Activated naive CD8-positive, alpha-beta T cell treated with anti-CD3 and anti-CD28 coated beads for 36 hours (primary cell): ENCODE measurements at regions not wholly inside any gene's neighbourhood (a gene's known extent, or its start where the extent isn't known, plus 50 kb on each side); places are given as distances from the start of the nearest gene placed in this dataset.

Experiments
- DNase-seq: peaks from one replicate; pipeline ENCODE4 v3.0.0; 2021
- H3K27ac Mint-ChIP-seq: one replicate; pipeline ENCODE4 v1.8.0; 2022; ENCODE audit warnings: mild to moderate bottlenecking, moderate library complexity, mixed read lengths
- H3K27me3 Mint-ChIP-seq: one replicate; pipeline ENCODE4 v1.8.0; 2022; ENCODE audit warnings: mild to moderate bottlenecking, mixed read lengths
- H3K36me3 Mint-ChIP-seq: one replicate; pipeline ENCODE4 v1.8.0; 2021; ENCODE audit warnings: mild to moderate bottlenecking, mixed read lengths
- H3K4me1 Mint-ChIP-seq: one replicate; pipeline ENCODE4 v1.8.0; 2021; ENCODE audit warnings: mixed read lengths
- H3K4me3 Mint-ChIP-seq: one replicate; pipeline ENCODE4 v1.8.0; 2022; ENCODE audit warnings: mild to moderate bottlenecking, moderate library complexity, mixed read lengths
- H3K9me3 Mint-ChIP-seq: one replicate; pipeline ENCODE4 v1.8.0; 2022; ENCODE audit warnings: mixed read lengths

GRCh38 chr9:119945686-119946085 is 576.5 kb upstream of the BRINP1 start:
- DNase-seq: no peak
- H3K4me1 Mint-ChIP-seq: no peaks in the 10 kb centered on the region
- no peak overlapping the region for H3K27ac Mint-ChIP-seq

GRCh38 chr9:119941091-119941490 is 571.9 kb upstream of the BRINP1 start:
- no peak for DNase-seq
- no peaks in the 10 kb centered on the region for H3K4me1 Mint-ChIP-seq
- H3K27ac Mint-ChIP-seq: no peak overlapping the region
- H3K4me3 Mint-ChIP-seq: no peak overlapping the region
- peaks cover 9% of the 10 kb centered on the region for H3K27me3 Mint-ChIP-seq
- no peaks in the 10 kb centered on the region for H3K9me3 Mint-ChIP-seq
- H3K36me3 Mint-ChIP-seq: no peaks in the 10 kb centered on the region

More at GRCh38 chr9:119945686-119946085, 576.5 kb upstream of the BRINP1 start:
- Mint-ChIP-seq H3K27me3 (peaks cover 12% of the 10 kb centered on the region), H3K36me3 (no peaks in the 10 kb centered on the region), H3K9me3 (no peaks in the 10 kb centered on the region), H3K4me3 (no peak overlapping the region)

GRCh38 chr9:119938871-119939270 is 569.6 kb upstream of the BRINP1 start:
- Mint-ChIP-seq H3K27me3 (peaks cover 9% of the 10 kb centered on the region), H3K4me1 (no peaks in the 10 kb centered on the region)

GRCh38 chr9:119934497-119934896 is 565.3 kb upstream of the BRINP1 start:
- Mint-ChIP-seq H3K36me3 (no peaks in the 10 kb centered on the region), H3K4me1 (no peaks in the 10 kb centered on the region)

More at GRCh38 chr9:119938871-119939270, 569.6 kb upstream of the BRINP1 start:
- no peak for DNase-seq
- no peaks in the 10 kb centered on the region for H3K9me3 Mint-ChIP-seq
- no peaks in the 10 kb centered on the region for H3K36me3 Mint-ChIP-seq
- H3K4me3 Mint-ChIP-seq: no peak overlapping the region
- no peak overlapping the region for H3K27ac Mint-ChIP-seq

GRCh38 chr9:119933191-119933590 is 564.0 kb upstream of the BRINP1 start:
- no peaks in the 10 kb centered on the region for H3K4me1 Mint-ChIP-seq
- no peak overlapping the region for H3K4me3 Mint-ChIP-seq
- no peak for DNase-seq
- H3K36me3 Mint-ChIP-seq: no peaks in the 10 kb centered on the region
- no peaks in the 10 kb centered on the region for H3K9me3 Mint-ChIP-seq
- H3K27ac Mint-ChIP-seq: no peak overlapping the region
- H3K27me3 Mint-ChIP-seq: no peaks in the 10 kb centered on the region

More at GRCh38 chr9:119934497-119934896, 565.3 kb upstream of the BRINP1 start:
- no peak for DNase-seq
- no peak overlapping the region for H3K27ac Mint-ChIP-seq
- no peak overlapping the region for H3K4me3 Mint-ChIP-seq
- H3K27me3 Mint-ChIP-seq: no peaks in the 10 kb centered on the region
- no peaks in the 10 kb centered on the region for H3K9me3 Mint-ChIP-seq

- Mint-ChIP-seq H3K4me1 (no peaks in the 10 kb centered on the region), H3K27me3 (no peaks in the 10 kb centered on the region), H3K27ac (no peak overlapping the region), H3K36me3 (no peaks in the 10 kb centered on the region), H3K9me3 (peaks cover 5% of the 10 kb centered on the region), H3K4me3 (no peak overlapping the region)
- DNase-seq: no peak
Observed at GRCh38 chr9:119924736-119925135, 555.5 kb upstream of the BRINP1 start.

GRCh38 chr9:119917175-119917574 is 547.9 kb upstream of the BRINP1 start:
- H3K27ac Mint-ChIP-seq: no peak overlapping the region
- H3K27me3 Mint-ChIP-seq: no peaks in the 10 kb centered on the region
- H3K4me3 Mint-ChIP-seq: no peak overlapping the region
- no peaks in the 10 kb centered on the region for H3K36me3 Mint-ChIP-seq
- DNase-seq: no peak
- H3K9me3 Mint-ChIP-seq: peaks cover 7% of the 10 kb centered on the region
- H3K4me1 Mint-ChIP-seq: no peaks in the 10 kb centered on the region

- Mint-ChIP-seq H3K9me3 (peaks cover 7% of the 10 kb centered on the region), H3K27me3 (peaks cover 3% of the 10 kb centered on the region), H3K4me1 (no peaks in the 10 kb centered on the region), H3K36me3 (no peaks in the 10 kb centered on the region), H3K4me3 (no peak overlapping the region), H3K27ac (no peak overlapping the region)
- no peak for DNase-seq
Observed at GRCh38 chr9:119907056-119907455, 537.8 kb upstream of the BRINP1 start.

GRCh38 chr9:119905724-119906123 is 536.5 kb upstream of the BRINP1 start:
- peaks cover 7% of the 10 kb centered on the region for H3K9me3 Mint-ChIP-seq
- H3K4me1 Mint-ChIP-seq: no peaks in the 10 kb centered on the region
- H3K27me3 Mint-ChIP-seq: peaks cover 3% of the 10 kb centered on the region
- H3K27ac Mint-ChIP-seq: no peak overlapping the region
- no peaks in the 10 kb centered on the region for H3K36me3 Mint-ChIP-seq
- H3K4me3 Mint-ChIP-seq: no peak overlapping the region
- no peak for DNase-seq

GRCh38 chr9:119903851-119904250 is 534.6 kb upstream of the BRINP1 start:
- H3K27ac Mint-ChIP-seq: no peak overlapping the region
- peaks cover 7% of the 10 kb centered on the region for H3K9me3 Mint-ChIP-seq
- no peaks in the 10 kb centered on the region for H3K36me3 Mint-ChIP-seq
- no peaks in the 10 kb centered on the region for H3K4me1 Mint-ChIP-seq
- no peak for DNase-seq
- no peak overlapping the region for H3K4me3 Mint-ChIP-seq
- peaks cover 3% of the 10 kb centered on the region for H3K27me3 Mint-ChIP-seq

- Mint-ChIP-seq H3K4me1 (no peaks in the 10 kb centered on the region), H3K27ac (no peak overlapping the region), H3K27me3 (peaks cover 3% of the 10 kb centered on the region), H3K36me3 (no peaks in the 10 kb centered on the region), H3K4me3 (no peak overlapping the region), H3K9me3 (peaks cover under 1% of the 10 kb centered on the region)
- no peak for DNase-seq
Observed at GRCh38 chr9:119902611-119903010, 533.4 kb upstream of the BRINP1 start.

GRCh38 chr9:119898316-119898715 is 529.1 kb upstream of the BRINP1 start:
- no peaks in the 10 kb centered on the region for H3K9me3 Mint-ChIP-seq
- H3K4me3 Mint-ChIP-seq: no peak overlapping the region
- no peak overlapping the region for H3K27ac Mint-ChIP-seq
- no peaks in the 10 kb centered on the region for H3K4me1 Mint-ChIP-seq
- no peaks in the 10 kb centered on the region for H3K36me3 Mint-ChIP-seq
- DNase-seq: no peak
- no peaks in the 10 kb centered on the region for H3K27me3 Mint-ChIP-seq

GRCh38 chr9:119884438-119884837 is 515.2 kb upstream of the BRINP1 start:
- no peak for DNase-seq
- Mint-ChIP-seq H3K4me3 (no peak overlapping the region), H3K4me1 (no peaks in the 10 kb centered on the region), H3K27ac (no peak overlapping the region), H3K27me3 (no peaks in the 10 kb centered on the region), H3K36me3 (no peaks in the 10 kb centered on the region), H3K9me3 (no peaks in the 10 kb centered on the region)

GRCh38 chr9:119881898-119882297 is 512.7 kb upstream of the BRINP1 start:
- no peaks in the 10 kb centered on the region for H3K36me3 Mint-ChIP-seq
- H3K4me3 Mint-ChIP-seq: no peak overlapping the region
- no peaks in the 10 kb centered on the region for H3K4me1 Mint-ChIP-seq

GRCh38 chr9:119880361-119880760 is 511.1 kb upstream of the BRINP1 start:
- no peaks in the 10 kb centered on the region for H3K9me3 Mint-ChIP-seq
- no peak overlapping the region for H3K4me3 Mint-ChIP-seq
- H3K4me1 Mint-ChIP-seq: no peaks in the 10 kb centered on the region

More at GRCh38 chr9:119881898-119882297, 512.7 kb upstream of the BRINP1 start:
- Mint-ChIP-seq H3K27ac (no peak overlapping the region), H3K27me3 (no peaks in the 10 kb centered on the region), H3K9me3 (no peaks in the 10 kb centered on the region)
- no peak for DNase-seq

GRCh38 chr9:119877306-119877705 is 508.1 kb upstream of the BRINP1 start:
- Mint-ChIP-seq H3K4me3 (no peak overlapping the region), H3K36me3 (no peaks in the 10 kb centered on the region), H3K27ac (no peak overlapping the region), H3K9me3 (no peaks in the 10 kb centered on the region), H3K27me3 (no peaks in the 10 kb centered on the region), H3K4me1 (no peaks in the 10 kb centered on the region)
- DNase-seq: no peak

More at GRCh38 chr9:119880361-119880760, 511.1 kb upstream of the BRINP1 start:
- DNase-seq: no peak
- no peaks in the 10 kb centered on the region for H3K27me3 Mint-ChIP-seq
- no peak overlapping the region for H3K27ac Mint-ChIP-seq
- H3K36me3 Mint-ChIP-seq: no peaks in the 10 kb centered on the region

GRCh38 chr9:119873877-119874276 is 504.6 kb upstream of the BRINP1 start:
- DNase-seq: no peak
- no peaks in the 10 kb centered on the region for H3K36me3 Mint-ChIP-seq
- no peaks in the 10 kb centered on the region for H3K4me1 Mint-ChIP-seq
- no peak overlapping the region for H3K27ac Mint-ChIP-seq
- no peaks in the 10 kb centered on the region for H3K27me3 Mint-ChIP-seq
- H3K9me3 Mint-ChIP-seq: no peaks in the 10 kb centered on the region
- no peak overlapping the region for H3K4me3 Mint-ChIP-seq
